ENCODE measurements at regions not wholly inside any gene's neighbourhood (a gene's known extent, or its start where the extent isn't known, plus 50 kb on each side); places are given as distances from the start of the nearest gene placed in this dataset.
A peak's percentile ranks its signal among the peaks of the same experiment; 100 is the strongest.
"Not testable (repeated sequence)": the region's sequence is repeated elsewhere in the genome, so short reads cannot be mapped to it uniquely, and the experiment has no call there.

DNA sequence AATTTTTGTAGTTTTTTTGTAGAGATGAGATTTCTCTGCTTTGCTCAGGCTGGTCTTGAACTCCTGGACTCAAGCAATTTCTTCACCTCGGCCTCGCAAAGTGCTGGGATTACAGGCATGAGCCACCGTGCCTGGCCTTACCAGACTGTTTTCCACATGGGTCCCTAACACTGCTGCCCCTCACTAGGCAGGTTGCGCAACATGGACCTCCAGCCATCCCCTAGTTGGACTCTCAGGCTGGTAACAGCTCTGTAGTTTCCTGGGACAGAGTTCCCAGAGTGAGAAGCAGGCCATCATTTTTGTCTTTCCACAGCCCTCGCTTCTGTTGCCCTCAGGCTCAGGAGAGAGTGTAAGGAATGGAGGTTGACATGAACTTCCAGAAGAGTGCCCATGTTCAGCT, 156.1 kb downstream of the CTH start:
- no peak for DNase-seq

DNA sequence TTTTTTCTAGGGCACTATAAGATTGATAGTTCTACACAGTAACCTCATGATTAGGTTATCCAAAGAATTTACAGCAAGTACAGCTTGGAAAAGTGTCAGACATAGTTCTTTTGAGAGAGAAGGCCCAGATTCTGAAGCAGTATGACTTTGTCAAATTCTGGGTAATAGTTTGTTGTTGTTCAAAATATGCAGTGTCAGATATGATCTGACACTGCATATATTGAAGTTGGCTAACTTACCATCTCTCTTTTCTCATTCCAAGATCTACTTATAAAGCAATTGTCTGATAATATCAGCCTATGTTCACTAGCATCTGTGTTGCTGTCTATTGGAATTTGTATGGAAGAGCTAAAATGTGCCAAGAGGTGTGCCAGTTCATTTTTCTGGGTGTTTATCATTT, 160.1 kb downstream of the CTH start:
- Histone ChIP-seq H3K9me3 (ENCODE audit: control insufficient read depth in 2 of 2, low read length in 2 of 2) (no peaks in the 10 kb centered on the region), H3K4me1 (ENCODE audit: control insufficient read depth, insufficient read depth, low read length, poor library complexity, severe bottlenecking) (no peaks in the 10 kb centered on the region), H3K27me3 (ENCODE audit: control insufficient read depth, insufficient read depth, low read length) (no peaks in the 10 kb centered on the region), H3K36me3 (ENCODE audit: control insufficient read depth, insufficient read depth, low read length) (no peaks in the 10 kb centered on the region), H3K27ac (ENCODE audit: insufficient read depth, low read length, poor library complexity, severe bottlenecking) (no peak overlapping the region), H3K4me3 (ENCODE audit: low read depth, low read length) (no peak overlapping the region)
- Mint-ChIP-seq H3K4me1 (no peaks in the 10 kb centered on the region), H3K27me3 (peaks cover 4% of the 10 kb centered on the region), H3K4me3 (no peak overlapping the region), H3K9me3 (no peaks in the 10 kb centered on the region), H3K36me3 (no peaks in the 10 kb centered on the region), H3K27ac (no peak overlapping the region)
- no peak for DNase-seq
- ATAC-seq (ENCODE audit: low read depth in 2 of 2), result no peak

More for the DNA sequence above, 156.1 kb downstream of the CTH start:
- H3K36me3 ChIP-seq (ENCODE audit: control insufficient read depth, insufficient read depth, low read length), result no peaks in the 10 kb centered on the region
- no peak overlapping the region for H3K27ac ChIP-seq (ENCODE audit: insufficient read depth, low read length, poor library complexity, severe bottlenecking)
- no peak overlapping the region for H3K4me3 ChIP-seq (ENCODE audit: low read depth, low read length)
- H3K36me3 Mint-ChIP-seq, result no peaks in the 10 kb centered on the region
- H3K9me3 ChIP-seq (ENCODE audit: control insufficient read depth in 2 of 2, low read length in 2 of 2), result no peaks in the 10 kb centered on the region
- no peaks in the 10 kb centered on the region for H3K4me1 ChIP-seq (ENCODE audit: control insufficient read depth, insufficient read depth, low read length, poor library complexity, severe bottlenecking)
- H3K9me3 Mint-ChIP-seq, result peaks cover 0 to 2% (median 0%) of the 10 kb centered on the region in 7 donors
- H3K4me3 Mint-ChIP-seq, result no peak overlapping the region
- no peak for ATAC-seq (ENCODE audit: low read depth in 2 of 2)
- H3K4me1 Mint-ChIP-seq, result no peaks in the 10 kb centered on the region
- H3K27ac Mint-ChIP-seq, result no peak overlapping the region
- H3K27me3 ChIP-seq (ENCODE audit: control insufficient read depth, insufficient read depth, low read length), result no peaks in the 10 kb centered on the region
- no peaks in the 10 kb centered on the region for H3K27me3 Mint-ChIP-seq

DNA sequence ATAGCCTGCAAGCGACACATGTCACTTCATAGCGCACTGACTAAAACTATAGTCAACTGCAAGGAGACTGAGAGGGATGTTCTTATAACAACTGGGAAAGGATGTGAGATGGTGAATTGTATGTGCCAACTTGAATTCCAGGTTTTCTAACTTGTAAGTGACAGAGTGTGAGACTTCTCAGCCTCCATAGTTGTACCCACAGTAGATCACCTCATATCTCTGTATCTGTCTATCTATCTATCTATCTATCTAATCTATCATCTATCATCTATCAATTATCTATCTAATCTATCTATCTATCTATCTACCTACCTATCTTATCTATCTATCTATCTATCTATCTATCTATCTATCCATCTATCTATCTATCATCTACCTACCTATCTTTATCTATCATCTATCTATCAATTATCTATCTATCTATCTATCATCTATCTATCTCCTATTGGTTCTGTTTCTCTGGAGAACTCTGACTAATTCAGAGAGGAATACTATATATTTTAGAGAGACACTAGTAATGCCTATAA, 162.3 kb downstream of the CTH start:
- Mint-ChIP-seq H3K36me3 (no peaks in the 10 kb centered on the region), H3K27me3 (peaks cover 4% of the 10 kb centered on the region), H3K9me3 (no peaks in the 10 kb centered on the region), H3K27ac (no peak overlapping the region), H3K4me3 (peak overlapping the region in 1 of 4 donors; percentile 83), H3K4me1 (no peaks in the 10 kb centered on the region)
- no peaks in the 10 kb centered on the region for H3K4me1 ChIP-seq (ENCODE audit: control insufficient read depth, insufficient read depth, low read length, poor library complexity, severe bottlenecking)
- DNase-seq (no peak), ATAC-seq (ENCODE audit: low read depth in 2 of 2) (no peak)
- H3K27me3 ChIP-seq (ENCODE audit: control insufficient read depth, insufficient read depth, low read length), result no peaks in the 10 kb centered on the region
- H3K36me3 ChIP-seq (ENCODE audit: control insufficient read depth, insufficient read depth, low read length), result no peaks in the 10 kb centered on the region
- H3K9me3 ChIP-seq (ENCODE audit: control insufficient read depth in 2 of 2, low read length in 2 of 2), result no peaks in the 10 kb centered on the region
- H3K27ac ChIP-seq (ENCODE audit: insufficient read depth, low read length, poor library complexity, severe bottlenecking), result no peak overlapping the region
- no peak overlapping the region for H3K4me3 ChIP-seq (ENCODE audit: low read depth, low read length)

- H3K4me1 Mint-ChIP-seq, result no peaks in the 10 kb centered on the region
Observed at GRCh38 chr1:70581661-70582060, 170.6 kb downstream of the CTH start.

GRCh38 chr1:70583522-70583921, 172.5 kb downstream of the CTH start:
- H3K9me3 ChIP-seq (ENCODE audit: control insufficient read depth in 2 of 2, low read length in 2 of 2), result no peaks in the 10 kb centered on the region
- no peak overlapping the region for H3K27ac ChIP-seq (ENCODE audit: insufficient read depth, low read length, poor library complexity, severe bottlenecking)
- DNase-seq (no peak), ATAC-seq (ENCODE audit: low read depth in 2 of 2) (no peak)
- no peak overlapping the region for H3K4me3 ChIP-seq (ENCODE audit: low read depth, low read length)
- Mint-ChIP-seq H3K9me3 (peaks cover 0 to 3% (median 1%) of the 10 kb centered on the region in 7 donors), H3K27me3 (no peaks in the 10 kb centered on the region), H3K27ac (no peak overlapping the region), H3K4me3 (no peak overlapping the region), H3K4me1 (no peaks in the 10 kb centered on the region), H3K36me3 (no peaks in the 10 kb centered on the region)
- H3K36me3 ChIP-seq (ENCODE audit: control insufficient read depth, insufficient read depth, low read length), result no peaks in the 10 kb centered on the region
- H3K27me3 ChIP-seq (ENCODE audit: control insufficient read depth, insufficient read depth, low read length), result no peaks in the 10 kb centered on the region
- H3K4me1 ChIP-seq (ENCODE audit: control insufficient read depth, insufficient read depth, low read length, poor library complexity, severe bottlenecking), result no peaks in the 10 kb centered on the region

More at GRCh38 chr1:70581661-70582060, 170.6 kb downstream of the CTH start:
- Mint-ChIP-seq H3K27me3 (no peaks in the 10 kb centered on the region), H3K36me3 (no peaks in the 10 kb centered on the region), H3K27ac (no peak overlapping the region), H3K4me3 (no peak overlapping the region), H3K9me3 (peaks cover 0 to 3% (median 0%) of the 10 kb centered on the region in 7 donors)
- Histone ChIP-seq H3K9me3 (ENCODE audit: control insufficient read depth in 2 of 2, low read length in 2 of 2) (no peaks in the 10 kb centered on the region), H3K27ac (ENCODE audit: insufficient read depth, low read length, poor library complexity, severe bottlenecking) (no peak overlapping the region), H3K27me3 (ENCODE audit: control insufficient read depth, insufficient read depth, low read length) (no peaks in the 10 kb centered on the region), H3K4me3 (ENCODE audit: low read depth, low read length) (no peak overlapping the region), H3K36me3 (ENCODE audit: control insufficient read depth, insufficient read depth, low read length) (no peaks in the 10 kb centered on the region), H3K4me1 (ENCODE audit: control insufficient read depth, insufficient read depth, low read length, poor library complexity, severe bottlenecking) (no peaks in the 10 kb centered on the region)
- DNase-seq, result no peak
- no peak for ATAC-seq (ENCODE audit: low read depth in 2 of 2)

DNA sequence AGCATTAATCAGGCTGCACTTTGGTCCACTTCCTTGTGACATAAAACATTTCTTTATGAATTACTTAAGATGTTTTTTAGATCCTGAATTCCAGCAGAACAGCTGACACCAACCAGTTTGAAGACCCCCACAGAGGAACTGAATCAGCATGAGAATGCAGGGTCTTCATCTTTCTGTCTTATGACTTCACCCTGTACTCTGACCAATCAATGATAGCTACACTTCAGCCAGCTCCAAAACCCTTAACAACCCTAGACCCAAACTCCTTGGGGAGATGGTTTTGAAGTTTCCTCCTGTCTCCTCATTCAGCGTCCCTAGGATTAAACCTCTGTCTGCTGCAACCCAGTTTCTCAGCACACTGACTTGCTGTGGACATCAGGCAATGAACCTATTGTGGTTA, 175.0 kb downstream of the CTH start:
- ATAC-seq (ENCODE audit: low read depth in 2 of 2), result no peak
- H3K36me3 Mint-ChIP-seq, result no peaks in the 10 kb centered on the region
- H3K27ac Mint-ChIP-seq, result no peak overlapping the region
- Histone ChIP-seq H3K9me3 (ENCODE audit: control insufficient read depth in 2 of 2, low read length in 2 of 2) (no peaks in the 10 kb centered on the region), H3K27me3 (ENCODE audit: control insufficient read depth, insufficient read depth, low read length) (no peaks in the 10 kb centered on the region), H3K36me3 (ENCODE audit: control insufficient read depth, insufficient read depth, low read length) (no peaks in the 10 kb centered on the region), H3K4me3 (ENCODE audit: low read depth, low read length) (no peak overlapping the region), H3K27ac (ENCODE audit: insufficient read depth, low read length, poor library complexity, severe bottlenecking) (no peak overlapping the region), H3K4me1 (ENCODE audit: control insufficient read depth, insufficient read depth, low read length, poor library complexity, severe bottlenecking) (no peaks in the 10 kb centered on the region)
- no peak for DNase-seq
- no peaks in the 10 kb centered on the region for H3K4me1 Mint-ChIP-seq
- H3K27me3 Mint-ChIP-seq, result no peaks in the 10 kb centered on the region
- H3K4me3 Mint-ChIP-seq, result no peak overlapping the region
- peaks cover 0 to 4% (median 2%) of the 10 kb centered on the region in 7 donors for H3K9me3 Mint-ChIP-seq

DNA sequence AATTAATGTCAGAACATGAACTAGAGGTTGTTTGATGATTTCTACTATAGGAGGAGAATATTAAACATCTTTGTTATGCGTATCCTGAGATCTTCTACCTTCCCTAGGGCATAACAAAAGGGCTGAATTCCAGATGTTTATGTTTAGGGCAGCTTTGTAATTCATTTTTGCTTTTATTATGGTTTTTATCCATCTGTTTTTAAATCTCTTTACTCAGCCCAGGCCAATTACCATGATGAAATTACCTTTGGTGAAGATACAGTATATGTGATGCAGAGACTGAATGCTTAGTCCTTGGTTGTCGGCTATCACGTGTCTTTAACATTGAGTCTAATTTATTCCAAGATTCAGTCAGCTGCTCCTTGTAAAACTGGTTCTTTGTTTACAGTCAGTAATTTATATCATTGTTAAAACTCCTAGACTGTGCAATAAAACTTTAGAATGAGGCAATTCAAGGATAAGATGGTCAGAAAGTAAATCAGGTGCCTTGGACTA, 176.9 kb downstream of the CTH start:
- Histone ChIP-seq H3K27ac (ENCODE audit: insufficient read depth, low read length, poor library complexity, severe bottlenecking) (no peak overlapping the region), H3K36me3 (ENCODE audit: control insufficient read depth, insufficient read depth, low read length) (no peaks in the 10 kb centered on the region), H3K4me1 (ENCODE audit: control insufficient read depth, insufficient read depth, low read length, poor library complexity, severe bottlenecking) (no peaks in the 10 kb centered on the region), H3K4me3 (ENCODE audit: low read depth, low read length) (no peak overlapping the region), H3K27me3 (ENCODE audit: control insufficient read depth, insufficient read depth, low read length) (no peaks in the 10 kb centered on the region), H3K9me3 (ENCODE audit: control insufficient read depth in 2 of 2, low read length in 2 of 2) (no peaks in the 10 kb centered on the region)
- Mint-ChIP-seq H3K4me1 (no peaks in the 10 kb centered on the region), H3K4me3 (no peak overlapping the region), H3K9me3 (peaks cover 0 to 4% (median 2%) of the 10 kb centered on the region in 7 donors), H3K27me3 (no peaks in the 10 kb centered on the region), H3K27ac (no peak overlapping the region), H3K36me3 (no peaks in the 10 kb centered on the region)
- ATAC-seq (ENCODE audit: low read depth in 2 of 2), result no peak
- no peak for DNase-seq

- H3K4me1 Mint-ChIP-seq; H3K4me3 Mint-ChIP-seq; ATAC-seq (ENCODE audit: low read depth in 2 of 2); H3K27ac Mint-ChIP-seq; H3K36me3 Mint-ChIP-seq; DNase-seq; H3K4me1 ChIP-seq (ENCODE audit: control insufficient read depth, insufficient read depth, low read length, poor library complexity, severe bottlenecking); H3K27me3 Mint-ChIP-seq; H3K9me3 ChIP-seq (ENCODE audit: control insufficient read depth in 2 of 2, low read length in 2 of 2); H3K4me3 ChIP-seq (ENCODE audit: low read depth, low read length); H3K36me3 ChIP-seq (ENCODE audit: control insufficient read depth, insufficient read depth, low read length); H3K27me3 ChIP-seq (ENCODE audit: control insufficient read depth, insufficient read depth, low read length); H3K27ac ChIP-seq (ENCODE audit: insufficient read depth, low read length, poor library complexity, severe bottlenecking); H3K9me3 Mint-ChIP-seq: not testable (repeated sequence)
Observed at GRCh38 chr1:70593551-70593950, 182.5 kb downstream of the CTH start.

Measured in CD4-positive, CD25-positive, alpha-beta regulatory T cell (primary cell).